GM21423 (cell line): ENCODE measurements at regions not wholly inside any gene's neighbourhood (a gene's known extent, or its start where the extent isn't known, plus 50 kb on each side); places are given as distances from the start of the nearest gene placed in this dataset.

Experiments used
- ATAC-seq: cut with Tn5 transposase; IDR thresholded peaks from one replicate; pipeline ENCODE4 v1.9.1; 2021; ENCODE audit warnings: mild to moderate bottlenecking, moderate library complexity; ENCODE audit not compliant: unreplicated experiment

GRCh38 chr11:113634940-113635575 is 71.0 kb downstream of the TMPRSS5 start:
- no peak for ATAC-seq

- ATAC-seq, result no peak
Observed at GRCh38 chr11:113632981-113633380, 73.1 kb downstream of the TMPRSS5 start.

GRCh38 chr11:113629562-113629961 is 76.5 kb downstream of the TMPRSS5 start:
- no peak for ATAC-seq

GRCh38 chr11:113628912-113629311 is 77.2 kb downstream of the TMPRSS5 start:
- no peak for ATAC-seq

- no peak for ATAC-seq
Observed at GRCh38 chr11:113627946-113628345, 78.2 kb downstream of the TMPRSS5 start.

GRCh38 chr11:113627297-113627696 is 78.8 kb downstream of the TMPRSS5 start:
- ATAC-seq, result no peak

- ATAC-seq, result no peak
Observed at GRCh38 chr11:113626736-113627135, 79.4 kb downstream of the TMPRSS5 start.

GRCh38 chr11:113623114-113623513 is 83.0 kb downstream of the TMPRSS5 start:
- no peak for ATAC-seq

GRCh38 chr11:113618360-113618759 is 87.7 kb downstream of the TMPRSS5 start:
- no peak for ATAC-seq

- no peak for ATAC-seq
Observed at GRCh38 chr11:113615773-113616172, 90.3 kb downstream of the TMPRSS5 start.

GRCh38 chr11:113615098-113615497 is 91.0 kb downstream of the TMPRSS5 start:
- no peak for ATAC-seq

- ATAC-seq, result no peak
Observed at GRCh38 chr11:113614097-113614496, 92.0 kb downstream of the TMPRSS5 start.

GRCh38 chr11:113613619-113614018 is 92.5 kb downstream of the TMPRSS5 start:
- ATAC-seq, result peak; percentile 52

- no peak for ATAC-seq
Observed at GRCh38 chr11:113604186-113604585, 101.9 kb downstream of the TMPRSS5 start.

GRCh38 chr11:113603277-113604059 is 102.6 kb downstream of the TMPRSS5 start:
- ATAC-seq, result no peak

- no peak for ATAC-seq
Observed at GRCh38 chr11:113602483-113602882, 103.6 kb downstream of the TMPRSS5 start.

- ATAC-seq, result no peak
Observed at GRCh38 chr11:113596658-113597057, 109.5 kb downstream of the TMPRSS5 start.

GRCh38 chr11:113595810-113596594 is 110.1 kb downstream of the TMPRSS5 start:
- ATAC-seq, result no peak

- ATAC-seq, result peak; percentile 91
Observed at GRCh38 chr11:113593698-113594308, 112.3 kb downstream of the TMPRSS5 start.

GRCh38 chr11:113591117-113591516 is 115.0 kb downstream of the TMPRSS5 start:
- no peak for ATAC-seq

- ATAC-seq, result peak; percentile 81
Observed at GRCh38 chr11:113587308-113587739, 112.1 kb upstream of the DRD2 start.
